NCI-H524 (cell line): ENCODE measurements at regions not wholly inside any gene's neighbourhood (a gene's known extent, or its start where the extent isn't known, plus 50 kb on each side); places are given as distances from the start of the nearest gene placed in this dataset.

ENCODE experiments used
- DNase-seq, 2 experiments: peaks; one replicate each; lab custom pipeline; 2025; lab: John Stamatoyannopoulos, UW

DNA sequence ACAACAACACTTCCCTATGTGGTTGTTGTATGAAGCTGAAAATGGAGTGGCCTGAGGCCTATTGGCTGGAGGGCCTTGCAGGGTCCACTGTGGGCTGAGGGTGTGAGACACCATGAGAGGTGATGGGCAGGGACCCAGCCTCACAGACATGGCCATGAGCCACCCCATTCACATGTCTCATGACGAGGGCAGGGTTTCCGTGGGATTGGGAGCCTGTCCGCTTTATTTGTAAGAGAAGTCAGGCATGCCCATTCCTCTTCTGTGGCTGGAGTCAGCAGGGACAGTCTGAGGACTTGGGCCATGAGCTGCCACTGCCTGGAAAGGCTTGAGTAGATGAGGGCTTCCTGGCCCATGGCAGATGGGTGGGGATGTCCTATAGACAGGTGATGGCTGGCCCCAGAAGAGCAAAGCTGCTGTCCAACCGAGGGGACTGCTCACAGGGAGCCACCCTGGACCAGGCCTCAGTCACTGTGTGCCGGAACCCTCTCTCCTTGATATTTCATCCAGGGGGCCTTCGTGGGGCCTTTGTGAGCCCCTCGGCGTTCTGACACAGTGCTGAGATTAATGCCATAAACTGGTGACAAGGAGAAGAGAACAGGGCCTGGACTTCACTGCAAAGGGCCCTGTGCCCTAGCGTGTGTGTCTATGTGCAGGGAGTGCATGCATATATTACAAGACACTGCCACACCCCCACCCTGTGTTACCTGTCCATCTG lies 971.9 kb downstream of the BRD1 start:
- no peak for DNase-seq

- no peak for DNase-seq
These were observed 972.7 kb downstream of the BRD1 start for GRCh38 chr22:48855013-48855412.

- no peak for DNase-seq
These were observed 973.9 kb downstream of the BRD1 start for GRCh38 chr22:48853627-48854240.

GRCh38 chr22:48851933-48852549 lies 975.6 kb downstream of the BRD1 start:
- DNase-seq = no peak

DNA sequence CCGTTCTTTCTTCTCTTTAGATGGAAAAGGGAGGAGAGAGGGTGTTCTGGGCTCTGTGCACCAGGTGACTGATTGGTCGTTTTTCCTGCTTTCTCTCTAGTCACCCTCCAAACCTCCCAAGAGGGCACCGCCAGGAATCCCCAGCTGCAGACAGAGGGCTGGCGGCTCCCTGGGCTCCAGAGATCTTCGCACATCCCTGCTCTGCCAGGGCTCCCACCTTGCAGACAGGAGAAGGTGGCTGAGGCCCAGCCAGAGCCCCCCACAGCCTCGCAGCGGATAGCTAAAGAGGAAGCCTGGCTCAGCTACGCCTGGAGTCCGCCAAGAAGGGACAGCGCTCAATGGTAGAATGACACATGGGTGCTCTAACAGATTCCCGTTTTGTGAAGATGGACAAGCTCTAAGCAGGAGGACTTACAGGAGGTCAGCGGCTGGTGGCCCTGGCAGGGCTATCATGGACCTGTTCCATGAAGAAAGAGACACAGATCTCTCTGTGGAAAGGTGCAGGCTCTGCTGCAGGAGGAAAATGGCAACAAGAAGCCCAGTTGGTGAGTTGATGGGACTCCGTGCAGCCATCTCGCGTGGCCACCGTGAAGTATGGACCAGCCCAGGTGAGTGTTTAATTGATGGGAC lies 976.9 kb downstream of the BRD1 start:
- no peak for DNase-seq

DNA sequence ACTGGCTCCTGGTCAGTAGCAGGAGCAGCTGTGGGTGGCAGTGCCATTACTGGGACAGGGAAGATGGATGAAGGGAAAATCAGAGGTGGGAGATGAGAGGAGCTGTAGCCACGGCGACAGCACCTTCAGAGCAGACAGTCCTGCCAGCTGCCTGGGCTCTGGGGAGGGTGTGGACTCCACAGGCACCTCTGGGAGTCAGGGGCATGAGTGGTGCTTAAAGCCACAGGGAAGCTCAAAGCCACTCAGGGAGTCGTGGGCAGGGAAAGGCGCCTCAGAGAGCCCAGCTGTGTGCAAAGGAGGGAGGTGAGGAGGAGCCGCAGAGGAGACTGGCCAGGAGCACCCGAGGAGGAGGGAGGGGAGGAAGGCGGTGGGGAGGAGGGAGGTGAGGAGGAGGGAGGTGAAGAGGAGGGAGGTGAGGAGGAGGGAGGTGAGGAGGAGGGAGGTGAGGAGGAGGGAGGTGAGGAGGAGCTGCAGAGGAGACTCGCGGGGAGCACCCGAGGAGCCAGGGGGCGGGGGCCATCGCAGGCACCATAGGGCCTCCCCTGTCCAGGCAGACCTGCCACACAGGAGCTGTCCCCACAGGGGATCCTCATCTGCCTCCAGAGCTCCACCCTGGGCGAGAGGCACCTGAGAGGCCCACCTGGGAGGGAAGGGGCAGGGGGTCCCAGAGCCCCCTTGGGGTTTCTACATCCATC lies 977.6 kb downstream of the BRD1 start:
- DNase-seq = peak in 1 of 2 experiments; percentile 32

DNA sequence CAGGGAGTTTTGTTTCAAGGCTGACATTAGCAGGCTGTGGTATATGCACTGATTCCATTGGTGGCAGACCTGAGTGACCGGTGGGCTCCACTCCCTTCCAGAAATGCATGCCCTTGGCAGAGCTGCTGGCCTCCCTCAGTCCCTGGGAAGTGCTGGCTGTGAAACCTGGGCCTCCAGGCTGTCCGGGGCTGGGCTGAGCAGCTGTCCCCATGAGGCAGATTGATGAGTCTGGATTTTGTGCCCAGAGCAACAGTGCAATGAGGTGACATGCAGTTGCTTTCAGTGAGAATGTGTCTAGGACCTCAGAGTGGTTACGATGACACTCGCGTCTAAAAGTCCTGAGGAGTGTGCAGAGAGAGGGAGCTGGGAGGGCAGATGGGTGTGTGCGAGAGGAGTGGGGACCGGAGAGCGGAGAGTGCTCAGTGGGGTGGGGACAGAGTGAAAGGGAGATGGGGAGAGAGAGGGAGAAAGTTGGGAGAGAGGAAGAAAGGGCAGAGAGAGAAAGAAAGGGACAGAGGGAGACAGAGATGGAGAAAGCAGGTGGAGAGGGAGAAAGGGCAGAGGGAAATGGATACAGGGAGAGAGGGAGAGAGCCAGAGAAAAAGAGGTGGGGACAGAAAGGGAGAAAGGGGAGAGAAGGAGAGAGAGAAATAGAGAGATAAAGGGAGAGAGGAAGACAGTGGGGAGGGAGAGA lies 978.3 kb downstream of the BRD1 start:
- DNase-seq = peak in 1 of 2 experiments; percentile 11

- no peak for DNase-seq
These were observed 981.5 kb downstream of the BRD1 start for GRCh38 chr22:48846200-48846599.

GRCh38 chr22:48845356-48845936 lies 982.2 kb downstream of the BRD1 start:
- no peak for DNase-seq

DNA sequence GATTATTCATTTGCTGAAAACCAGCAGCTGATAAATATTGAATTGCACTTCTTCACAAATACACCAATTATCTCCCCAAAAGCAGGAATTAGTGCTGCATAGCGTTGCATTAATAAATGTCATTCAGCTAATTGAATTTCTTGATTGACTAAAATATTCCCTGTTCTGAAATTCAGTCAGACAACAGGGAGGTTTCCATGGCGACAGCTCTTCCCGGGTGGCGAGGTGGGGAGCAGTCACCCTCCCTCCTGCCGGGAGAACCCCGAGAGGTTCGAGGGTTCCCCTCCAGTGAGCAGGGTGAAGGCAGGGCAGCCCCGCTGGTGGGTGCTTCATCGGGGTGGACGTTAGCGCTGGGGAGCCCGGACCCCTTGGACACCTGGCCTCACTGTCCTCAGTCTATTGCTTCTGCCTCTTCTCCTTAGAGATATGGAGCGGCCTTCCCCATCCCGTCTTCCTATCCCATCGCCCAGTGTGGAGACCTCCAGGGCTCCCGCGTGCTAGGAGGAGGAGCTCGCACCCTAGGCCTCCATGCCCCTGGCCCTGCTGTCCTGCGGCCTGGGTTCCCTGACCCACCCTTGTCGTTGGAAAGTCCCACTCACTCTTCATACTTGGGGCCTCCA lies 983.5 kb downstream of the BRD1 start:
- no peak for DNase-seq

DNA sequence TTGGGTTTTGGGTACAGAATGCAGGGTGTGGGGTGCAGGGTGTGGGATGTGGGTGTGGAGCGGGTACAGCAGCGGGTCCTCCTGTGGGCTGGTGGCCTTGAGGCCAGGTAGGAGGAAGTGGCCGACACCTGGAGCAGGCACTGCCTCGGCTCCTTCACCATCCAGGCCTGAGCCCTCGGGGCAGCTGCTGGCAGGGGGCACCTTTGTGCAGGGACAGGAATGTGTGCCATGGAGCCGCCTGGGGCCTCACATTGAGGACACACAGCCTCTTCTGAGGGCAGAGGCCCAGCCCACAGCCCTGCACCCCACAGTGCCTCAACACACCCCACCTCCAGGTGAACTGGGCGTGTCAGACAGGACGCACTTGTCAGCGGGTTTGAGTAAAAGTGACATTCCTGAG lies 984.0 kb downstream of the BRD1 start:
- no peak for DNase-seq

GRCh38 chr22:48842976-48843375 lies 984.7 kb downstream of the BRD1 start:
- no peak for DNase-seq

DNA sequence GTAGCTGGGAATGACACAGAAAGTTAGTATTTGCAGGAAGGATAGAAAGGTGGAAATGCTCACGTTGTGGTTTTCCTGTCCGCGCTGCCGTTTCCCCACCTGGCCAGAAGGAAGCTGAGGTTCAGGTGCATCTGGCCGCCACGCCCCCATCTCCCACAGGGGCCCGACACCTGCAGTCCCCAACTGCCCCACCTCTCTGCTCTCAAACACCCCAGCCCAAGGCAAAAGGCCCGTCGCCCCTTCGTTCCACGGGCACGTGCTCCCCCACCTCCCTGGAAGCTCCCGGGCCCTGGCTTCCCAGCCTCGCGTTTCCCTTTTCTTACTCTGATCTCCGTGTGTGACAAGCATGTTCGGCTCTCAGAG lies 985.1 kb downstream of the BRD1 start:
- no peak for DNase-seq

DNA sequence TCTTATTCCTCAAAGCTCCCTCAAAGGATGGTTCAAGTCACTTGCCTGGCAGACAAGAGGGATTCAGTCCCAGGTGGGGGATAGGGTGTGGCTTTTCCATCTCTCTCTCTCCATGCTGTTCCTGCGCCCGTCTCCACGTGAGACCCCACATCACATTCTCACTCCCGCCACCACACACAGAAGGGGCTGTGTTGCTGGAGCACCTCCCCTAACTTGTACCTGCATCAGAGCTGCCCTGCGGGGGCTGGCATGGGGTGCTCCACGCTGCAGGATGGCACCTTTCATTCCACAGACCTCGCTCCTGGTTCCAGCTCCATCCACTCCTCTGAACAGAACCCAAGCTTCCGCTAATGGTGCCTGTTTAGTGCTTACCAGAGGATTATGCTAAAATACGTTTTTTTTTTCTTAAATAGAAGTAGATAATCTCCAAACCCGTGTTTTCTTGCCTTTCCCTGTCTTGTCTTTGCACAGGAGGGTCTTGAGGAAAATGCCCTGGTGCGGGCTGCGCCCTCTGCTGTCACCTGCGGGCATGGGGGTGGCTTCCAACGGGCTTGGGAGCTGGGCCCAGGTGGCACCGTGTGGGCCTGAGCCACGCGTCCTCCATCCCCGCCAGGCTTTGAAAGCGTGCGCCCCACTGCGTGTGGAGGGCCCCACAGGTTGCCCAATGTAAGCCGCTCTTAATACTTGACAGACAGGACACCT lies 985.6 kb downstream of the BRD1 start:
- no peak for DNase-seq

DNA sequence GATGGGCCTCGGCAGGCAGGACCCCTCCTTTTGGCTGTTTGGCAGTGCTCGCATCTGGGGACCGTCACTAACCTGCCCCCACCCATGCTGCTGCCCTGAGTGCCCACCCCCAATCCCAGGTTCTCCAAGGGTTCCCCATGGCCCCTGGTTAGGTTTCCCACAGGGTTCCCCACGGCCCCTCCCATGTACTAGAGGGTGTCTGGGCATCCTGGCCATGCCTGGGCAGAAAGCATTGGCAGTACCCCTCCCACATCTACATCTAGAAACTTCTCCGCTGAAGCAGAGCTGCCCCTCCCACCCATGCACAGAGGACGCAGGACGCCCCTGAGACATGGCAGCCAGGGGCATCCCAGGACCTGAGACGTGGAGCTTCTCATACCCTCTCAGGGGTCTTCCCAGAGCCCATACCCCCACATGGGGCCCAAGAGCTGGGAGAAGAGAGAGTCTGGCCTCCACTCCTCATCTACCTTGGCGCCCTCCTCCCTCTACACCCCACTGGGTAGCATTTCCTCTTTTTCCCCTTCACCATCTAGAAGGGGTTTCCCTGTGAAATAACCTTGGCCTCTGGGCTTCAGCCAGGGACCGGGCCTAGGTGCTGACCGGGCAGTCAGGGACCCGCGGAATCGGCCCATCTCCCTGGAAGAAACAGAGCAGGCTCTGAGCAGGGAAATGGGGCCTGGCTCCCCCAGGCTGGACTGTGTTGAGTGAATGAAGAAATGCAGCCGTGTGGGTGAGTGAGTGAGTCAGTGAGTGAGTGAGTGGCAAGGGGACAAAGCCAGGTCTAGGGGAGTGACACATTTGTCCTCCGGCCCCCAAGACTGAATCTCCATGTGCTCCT lies 987.3 kb downstream of the BRD1 start:
- no peak for DNase-seq

DNA sequence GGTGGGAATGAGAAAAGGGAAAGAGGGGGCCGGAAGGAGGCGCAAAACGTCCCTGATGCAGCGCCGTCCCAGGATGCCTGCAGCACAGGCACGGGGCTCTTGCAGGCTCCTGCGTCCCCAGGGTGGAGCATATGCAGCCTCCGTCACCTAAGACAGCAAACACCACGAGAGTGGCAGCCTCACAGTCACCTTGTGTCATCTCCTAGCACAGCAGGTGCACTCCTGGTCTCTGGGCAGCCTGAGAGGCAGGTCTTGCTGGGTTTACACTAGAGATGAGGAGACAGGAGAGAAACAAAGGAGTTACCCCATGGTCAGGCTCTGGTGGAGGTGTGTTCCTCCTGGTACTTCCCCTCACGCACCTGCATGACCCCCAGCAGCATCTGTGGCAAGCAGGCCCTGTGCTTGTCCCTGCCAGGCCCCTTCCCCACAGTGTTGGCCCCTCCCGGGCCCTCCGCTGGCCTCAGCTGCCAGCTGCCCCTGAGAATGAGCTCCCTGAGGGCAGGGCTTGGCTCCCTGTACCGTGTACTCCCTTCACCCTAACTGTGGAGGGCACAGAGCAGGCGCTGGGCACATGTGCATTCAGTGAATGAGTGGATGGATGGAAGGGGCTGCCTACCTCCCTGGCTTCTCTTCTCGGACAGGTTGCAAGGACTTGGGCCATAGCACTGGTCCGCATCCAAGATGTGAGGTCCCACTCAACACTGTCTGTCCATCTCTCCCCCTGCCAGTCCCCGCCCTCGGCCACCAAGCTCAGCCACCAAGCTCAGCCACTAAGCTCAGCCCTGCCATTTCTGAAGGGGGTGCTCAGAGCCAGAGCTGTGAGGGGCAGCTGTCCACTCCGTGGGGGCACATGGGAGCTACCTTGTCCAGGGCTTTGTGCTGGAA lies 988.6 kb downstream of the BRD1 start:
- DNase-seq = no peak

DNA sequence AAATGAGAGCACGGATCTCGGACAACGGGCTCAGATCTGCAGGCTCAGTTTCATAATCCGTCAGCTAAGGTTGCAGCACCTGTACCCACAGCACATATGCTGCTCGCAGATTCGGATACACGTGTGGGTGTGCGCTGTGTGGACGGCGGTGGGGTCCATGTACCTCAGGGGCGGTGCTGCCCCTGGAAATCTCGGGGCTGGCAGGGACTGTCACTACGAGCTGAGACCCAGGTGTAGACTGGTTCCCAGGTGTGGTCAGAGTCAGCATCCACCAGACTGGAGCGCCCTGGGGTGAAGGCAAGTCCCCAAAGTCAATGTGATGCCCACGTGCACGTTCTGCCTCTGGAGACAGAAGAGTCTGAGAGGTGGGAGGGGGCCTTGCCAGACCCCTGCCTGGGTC lies 989.3 kb downstream of the BRD1 start:
- DNase-seq = peak in 1 of 2 experiments; percentile 49

DNA sequence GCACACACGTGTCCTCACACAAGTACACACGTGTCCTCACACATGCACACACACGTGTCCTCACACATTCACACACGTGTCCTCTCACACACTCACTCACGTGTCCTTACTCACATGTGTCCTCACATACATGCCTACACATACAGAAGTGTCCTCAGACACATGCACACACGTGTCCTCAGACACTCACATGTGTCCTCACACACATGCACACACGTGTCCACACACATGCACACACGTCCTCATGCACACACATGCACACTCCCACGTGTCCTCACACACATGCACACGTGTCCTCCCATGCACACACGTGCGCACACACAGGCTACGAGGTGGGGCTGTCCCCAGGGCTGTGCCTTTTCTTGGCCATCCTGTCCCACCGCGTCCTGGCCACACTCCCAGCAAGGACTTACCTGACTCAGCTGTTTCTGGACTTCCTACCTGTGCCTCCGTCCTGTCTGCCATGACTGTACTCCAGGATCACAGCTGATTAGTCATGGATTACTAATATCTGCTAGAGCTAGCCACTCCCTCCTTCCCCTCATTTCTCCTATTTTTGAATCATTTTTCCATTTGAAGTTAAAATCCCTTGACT lies 990.2 kb downstream of the BRD1 start:
- no peak for DNase-seq
